GM19025 (cell line): ENCODE measurements at regions not wholly inside any gene's neighbourhood (a gene's known extent, or its start where the extent isn't known, plus 50 kb on each side); places are given as distances from the start of the nearest gene placed in this dataset.

Source experiments
- ATAC-seq: cut with Tn5 transposase; IDR thresholded peaks from one replicate; pipeline ENCODE4 v1.9.1; 2021; ENCODE audit warnings: mild to moderate bottlenecking, low read depth, moderate library complexity; ENCODE audit not compliant: unreplicated experiment

GRCh38 chr2:147712051-147712450 is 132.8 kb upstream of the ACVR2A start:
- no peak for ATAC-seq

- ATAC-seq = no peak
Measured at GRCh38 chr2:147711031-147711430, 133.8 kb upstream of the ACVR2A start.

GRCh38 chr2:147709655-147710054 is 135.2 kb upstream of the ACVR2A start:
- no peak for ATAC-seq

- no peak for ATAC-seq
Measured at GRCh38 chr2:147703171-147703570, 141.7 kb upstream of the ACVR2A start.

- no peak for ATAC-seq
Measured at GRCh38 chr2:147698166-147698565, 146.7 kb upstream of the ACVR2A start.

GRCh38 chr2:147696426-147696825 is 148.4 kb upstream of the ACVR2A start:
- ATAC-seq = no peak

GRCh38 chr2:147689220-147689909 is 155.5 kb upstream of the ACVR2A start:
- peak; percentile 98 for ATAC-seq

GRCh38 chr2:147688242-147688641 is 156.6 kb upstream of the ACVR2A start:
- ATAC-seq = no peak

- no peak for ATAC-seq
Measured at GRCh38 chr2:147686365-147686764, 158.5 kb upstream of the ACVR2A start.

GRCh38 chr2:147684903-147685302 is 159.9 kb upstream of the ACVR2A start:
- ATAC-seq = no peak

- no peak for ATAC-seq
Measured at GRCh38 chr2:147683380-147683779, 161.4 kb upstream of the ACVR2A start.

GRCh38 chr2:147681093-147681492 is 163.7 kb upstream of the ACVR2A start:
- ATAC-seq = no peak

GRCh38 chr2:147679955-147680531 is 164.8 kb upstream of the ACVR2A start:
- ATAC-seq = no peak

GRCh38 chr2:147679191-147679954 is 165.5 kb upstream of the ACVR2A start:
- no peak for ATAC-seq

GRCh38 chr2:147665105-147665504 is 179.7 kb upstream of the ACVR2A start:
- ATAC-seq = no peak

- ATAC-seq = peak; percentile 16
Measured at GRCh38 chr2:147663962-147664361, 180.9 kb upstream of the ACVR2A start.

GRCh38 chr2:147663153-147663961 is 181.5 kb upstream of the ACVR2A start:
- peak; percentile 92 for ATAC-seq

GRCh38 chr2:147662221-147662620 is 182.6 kb upstream of the ACVR2A start:
- ATAC-seq = no peak

- ATAC-seq = no peak
Measured at GRCh38 chr2:147660680-147661079, 184.1 kb upstream of the ACVR2A start.

GRCh38 chr2:147659051-147659450 is 185.8 kb upstream of the ACVR2A start:
- no peak for ATAC-seq
